Gastroesophageal sphincter (tissue), 3 donors: ENCODE measurements at regions not wholly inside any gene's neighbourhood (a gene's known extent, or its start where the extent isn't known, plus 50 kb on each side); places are given as distances from the start of the nearest gene placed in this dataset.
"Not testable (repeated sequence)": the region's sequence is repeated elsewhere in the genome, so short reads cannot be mapped to it uniquely, and the experiment has no call there.

Source experiments
- CTCF ChIP-seq, 4 experiments: fragments of 200-600 bp in 2 of 4; fragments of 450-650 bp in 2 of 4; sonication (generic) in 1 of 4; IDR thresholded peaks; one replicate each; pipeline ENCODE4 v1.5.1; 2017 to 2019; ENCODE audit warnings: antibody characterized with exemption in 4 of 4, mild to moderate bottlenecking in 2 of 4, moderate library complexity in 2 of 4
- POLR2AphosphoS5 ChIP-seq: sonication (generic); formaldehyde crosslinking; IDR thresholded peaks from one replicate; pipeline ENCODE4 v1.6.1; 2017; ENCODE audit warnings: antibody characterized with exemption

GRCh38 chr18:47690778-47691177 is 239.7 kb downstream of the SMAD2 start:
- TF ChIP-seq CTCF (IDR thresholded peaks at IDR 0.05); POLR2AphosphoS5: not testable (repeated sequence)
